ACC112 (cell line): ENCODE measurements at regions not wholly inside any gene's neighbourhood (a gene's known extent, or its start where the extent isn't known, plus 50 kb on each side); places are given as distances from the start of the nearest gene placed in this dataset.
"Not testable (repeated sequence)": the region's sequence is repeated elsewhere in the genome, so short reads cannot be mapped to it uniquely, and the experiment has no call there.

Experiments
- H2AFZ ChIP-seq: fragments of 200-600 bp; sonication (generic); one replicate; pipeline ENCODE4 v1.6.0; 2017; ENCODE audit warnings: antibody characterized with exemption, low read length; ENCODE audit not compliant: unreplicated experiment
- H3K27ac ChIP-seq: fragments of 200-600 bp; sonication (generic); 2 replicates; pipeline ENCODE4 v1.5.1; 2014; ENCODE audit warnings: low read depth, mild to moderate bottlenecking, antibody characterized with exemption, low read length, moderate library complexity
- H3K27me3 ChIP-seq: fragments of 200-600 bp; sonication (generic); 2 replicates; pipeline ENCODE4 v1.6.1; 2014; ENCODE audit warnings: mild to moderate bottlenecking, antibody characterized with exemption, low read length, moderate library complexity, mixed read lengths; ENCODE audit not compliant: insufficient read depth
- H3K36me3 ChIP-seq: fragments of 200-600 bp; sonication (generic); 2 replicates; pipeline ENCODE4 v1.6.1; 2016; ENCODE audit warnings: mild to moderate bottlenecking, antibody characterized with exemption, low read length, moderate library complexity, mixed read lengths; ENCODE audit not compliant: insufficient read depth
- H3K4me1 ChIP-seq: fragments of 200-600 bp; sonication (generic); one replicate; pipeline ENCODE4 v1.6.1; 2016; ENCODE audit warnings: low read length, mixed read lengths; ENCODE audit not compliant: insufficient read depth, unreplicated experiment, control insufficient read depth
- H3K4me3 ChIP-seq: fragments of 200-600 bp; sonication (generic); 2 replicates; pipeline ENCODE4 v1.5.1; 2014; ENCODE audit warnings: mild to moderate bottlenecking, low read depth, low read length
- H3K79me2 ChIP-seq: fragments of 200-600 bp; sonication (generic); one replicate; pipeline ENCODE4 v1.6.0; 2016; ENCODE audit warnings: low read length; ENCODE audit not compliant: control insufficient read depth, unreplicated experiment, insufficient read depth

GRCh38 chr3:124137216-124137615 is 145.3 kb upstream of the ROPN1 start:
- H3K4me3 ChIP-seq: no peak overlapping the region
- peaks cover 64% of the 10 kb centered on the region for H3K27me3 ChIP-seq

DNA sequence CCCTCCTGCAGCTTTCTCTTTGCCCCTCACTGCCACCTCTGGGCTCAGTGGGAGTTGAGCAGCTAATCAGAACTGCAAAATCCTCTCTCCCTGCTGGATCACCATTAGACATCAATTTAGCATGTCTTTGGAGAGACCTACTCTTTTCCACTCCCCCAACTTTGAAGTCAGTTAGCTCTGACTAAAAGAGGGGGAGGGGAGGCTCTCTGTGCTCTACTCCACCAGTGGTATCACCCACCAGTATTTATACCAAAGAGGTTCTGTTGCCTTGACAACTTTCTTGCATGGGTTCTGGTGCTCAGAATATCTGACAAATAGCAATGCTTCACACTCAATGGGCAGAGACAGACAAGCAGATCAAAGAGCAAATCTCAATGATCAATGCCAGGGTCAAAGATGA is 146.2 kb upstream of the ROPN1 start:
- no peaks in the 10 kb centered on the region for H3K79me2 ChIP-seq
- H3K4me3 ChIP-seq: no peak overlapping the region
- H3K4me1 ChIP-seq: no peaks in the 10 kb centered on the region
- H2AFZ ChIP-seq: no peak overlapping the region
- H3K27me3 ChIP-seq: peaks cover 65% of the 10 kb centered on the region
- H3K27ac ChIP-seq: no peak overlapping the region
- H3K36me3 ChIP-seq: no peaks in the 10 kb centered on the region

More at GRCh38 chr3:124137216-124137615, 145.3 kb upstream of the ROPN1 start:
- H3K4me1 ChIP-seq: no peaks in the 10 kb centered on the region
- no peak overlapping the region for H3K27ac ChIP-seq
- H3K36me3 ChIP-seq: no peaks in the 10 kb centered on the region
- H2AFZ ChIP-seq: no peak overlapping the region
- no peaks in the 10 kb centered on the region for H3K79me2 ChIP-seq

DNA sequence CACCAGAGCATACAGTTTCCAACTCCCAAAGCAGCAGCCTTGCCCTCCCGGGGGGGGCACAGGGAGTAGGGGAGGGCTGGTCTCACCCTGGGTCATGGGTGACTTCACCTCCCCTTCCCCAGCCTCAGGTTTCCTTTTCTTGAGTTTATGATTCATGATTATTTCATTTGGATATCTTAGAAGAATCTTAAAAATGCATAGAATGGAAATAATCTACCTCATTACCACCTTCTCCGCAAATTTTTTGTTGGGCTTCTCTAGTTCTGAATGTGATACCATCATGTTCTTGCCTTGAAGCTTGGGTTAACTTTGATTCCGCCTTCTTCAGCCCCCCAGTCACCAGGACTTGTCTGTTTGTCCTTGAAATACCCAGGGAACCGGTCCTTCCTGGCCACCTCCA is 148.8 kb upstream of the ROPN1 start:
- no peaks in the 10 kb centered on the region for H3K79me2 ChIP-seq
- no peak overlapping the region for H3K4me3 ChIP-seq
- peaks cover 71% of the 10 kb centered on the region for H3K27me3 ChIP-seq
- no peak overlapping the region for H2AFZ ChIP-seq
- no peaks in the 10 kb centered on the region for H3K36me3 ChIP-seq
- H3K4me1 ChIP-seq: no peaks in the 10 kb centered on the region
- no peak overlapping the region for H3K27ac ChIP-seq

DNA sequence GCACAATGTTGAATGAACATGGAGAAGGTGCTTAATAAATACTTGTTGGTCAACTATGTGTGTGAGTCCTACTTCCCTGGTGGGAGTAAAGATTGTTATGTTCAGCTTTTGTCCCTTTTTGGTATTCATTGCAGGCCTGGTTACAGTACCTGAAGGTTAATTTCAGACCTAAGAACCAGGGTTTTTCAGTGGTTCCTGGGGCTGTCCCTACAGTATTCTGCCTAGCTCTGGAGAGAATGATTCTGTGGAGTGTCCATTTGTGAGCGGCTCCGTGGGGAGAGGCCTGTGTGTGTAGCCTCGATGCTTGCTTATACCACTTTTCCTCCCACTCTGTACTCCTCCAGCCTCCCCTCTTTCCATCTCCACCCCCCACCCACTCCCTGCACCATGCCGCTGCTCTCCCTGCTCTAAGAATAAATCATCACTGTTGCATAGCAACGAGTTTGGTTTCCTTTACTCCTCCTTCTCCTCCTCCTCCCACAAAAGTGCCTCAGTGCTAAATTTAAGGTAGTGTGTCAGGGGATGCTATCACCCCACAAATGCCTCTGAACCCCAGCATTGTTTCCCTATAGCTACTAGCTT is 150.6 kb upstream of the ROPN1 start:
- H3K4me3 ChIP-seq: no peak overlapping the region
- peaks cover 69% of the 10 kb centered on the region for H3K27me3 ChIP-seq
- no peaks in the 10 kb centered on the region for H3K79me2 ChIP-seq
- no peak overlapping the region for H3K27ac ChIP-seq
- no peaks in the 10 kb centered on the region for H3K36me3 ChIP-seq
- H2AFZ ChIP-seq: no peak overlapping the region
- no peaks in the 10 kb centered on the region for H3K4me1 ChIP-seq

DNA sequence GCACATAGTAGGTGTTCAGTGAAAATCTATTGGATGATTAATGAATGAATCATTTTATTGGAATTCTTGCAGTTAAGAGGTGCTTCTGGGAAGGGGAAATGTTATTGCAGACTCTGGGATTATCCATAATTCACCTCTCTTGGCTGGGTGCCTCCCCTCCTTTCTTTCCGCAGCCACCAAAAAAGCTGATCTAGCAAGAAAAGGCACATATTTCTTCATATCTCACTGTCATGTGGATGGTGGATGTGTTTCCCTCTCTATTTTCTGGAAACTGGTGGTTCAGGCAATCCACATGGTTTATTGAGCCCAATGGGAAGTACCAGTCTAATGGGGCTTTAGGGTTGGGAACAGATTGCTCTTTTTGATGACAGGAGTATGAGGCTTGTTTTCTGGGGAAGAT is 151.1 kb upstream of the ROPN1 start:
- H3K27ac ChIP-seq: no peak overlapping the region
- peaks cover 72% of the 10 kb centered on the region for H3K27me3 ChIP-seq
- H3K36me3 ChIP-seq: no peaks in the 10 kb centered on the region
- no peak overlapping the region for H2AFZ ChIP-seq
- H3K4me1 ChIP-seq: no peaks in the 10 kb centered on the region
- no peaks in the 10 kb centered on the region for H3K79me2 ChIP-seq
- H3K4me3 ChIP-seq: no peak overlapping the region

- Histone ChIP-seq H3K4me1 (no peaks in the 10 kb centered on the region), H3K27me3 (peaks cover 70% of the 10 kb centered on the region), H3K4me3 (no peak overlapping the region), H3K36me3 (no peaks in the 10 kb centered on the region), H2AFZ (no peak overlapping the region), H3K27ac (no peak overlapping the region), H3K79me2 (no peaks in the 10 kb centered on the region)
These were observed 152.3 kb upstream of the ROPN1 start for GRCh38 chr3:124144035-124144814.

GRCh38 chr3:124147429-124147828 is 155.5 kb upstream of the ROPN1 start:
- peaks cover 54% of the 10 kb centered on the region for H3K27me3 ChIP-seq
- H3K36me3 ChIP-seq: no peaks in the 10 kb centered on the region
- H3K4me3 ChIP-seq: no peak overlapping the region

GRCh38 chr3:124147946-124148345 is 156.0 kb upstream of the ROPN1 start:
- H2AFZ ChIP-seq: no peak overlapping the region
- no peaks in the 10 kb centered on the region for H3K4me1 ChIP-seq
- peaks cover 49% of the 10 kb centered on the region for H3K27me3 ChIP-seq
- H3K4me3 ChIP-seq: no peak overlapping the region
- H3K79me2 ChIP-seq: no peaks in the 10 kb centered on the region
- H3K36me3 ChIP-seq: no peaks in the 10 kb centered on the region
- no peak overlapping the region for H3K27ac ChIP-seq

More at GRCh38 chr3:124147429-124147828, 155.5 kb upstream of the ROPN1 start:
- Histone ChIP-seq H3K4me1 (no peaks in the 10 kb centered on the region), H3K79me2 (no peaks in the 10 kb centered on the region), H3K27ac (no peak overlapping the region), H2AFZ (no peak overlapping the region)

- H3K27ac ChIP-seq: no peak overlapping the region
- no peak overlapping the region for H2AFZ ChIP-seq
- H3K4me1 ChIP-seq: no peaks in the 10 kb centered on the region
- H3K4me3 ChIP-seq: no peak overlapping the region
- peaks cover 38% of the 10 kb centered on the region for H3K27me3 ChIP-seq
- H3K36me3 ChIP-seq: no peaks in the 10 kb centered on the region
- no peaks in the 10 kb centered on the region for H3K79me2 ChIP-seq
These were observed 157.2 kb upstream of the ROPN1 start for GRCh38 chr3:124149081-124149480.

GRCh38 chr3:124149771-124150170 is 157.8 kb upstream of the ROPN1 start:
- H3K4me3 ChIP-seq: no peak overlapping the region

DNA sequence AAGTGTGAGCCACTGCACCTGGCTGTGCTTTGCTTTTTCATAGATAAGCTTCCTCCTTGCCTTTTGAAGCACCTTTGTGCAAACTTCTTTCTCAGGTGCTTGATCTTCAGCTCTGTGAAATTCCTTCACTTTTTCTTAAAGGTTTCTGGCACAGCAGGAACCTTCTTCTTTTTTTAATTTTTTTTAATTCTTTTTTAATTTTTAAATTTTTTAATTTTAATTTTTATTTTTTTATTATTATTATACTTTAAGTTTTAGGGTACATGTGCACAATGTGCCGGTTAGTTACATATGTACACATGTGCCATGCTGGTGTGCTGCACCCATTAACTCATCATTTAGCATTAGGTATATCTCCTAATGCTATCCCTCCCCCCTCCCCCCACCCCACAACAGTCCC is 161.0 kb upstream of the ROPN1 start:
- peaks cover 54% of the 10 kb centered on the region for H3K27me3 ChIP-seq
- H3K27ac ChIP-seq, H3K4me3 ChIP-seq, H3K36me3 ChIP-seq, H3K4me1 ChIP-seq, H2AFZ ChIP-seq, H3K79me2 ChIP-seq: not testable (repeated sequence)

More at GRCh38 chr3:124149771-124150170, 157.8 kb upstream of the ROPN1 start:
- Histone ChIP-seq H2AFZ (no peak overlapping the region), H3K27me3 (peaks cover 33% of the 10 kb centered on the region), H3K36me3 (no peaks in the 10 kb centered on the region), H3K4me1 (no peaks in the 10 kb centered on the region), H3K79me2 (no peaks in the 10 kb centered on the region), H3K27ac (no peak overlapping the region)
